Thyroid gland (tissue), 4 donors: ENCODE measurements at regions not wholly inside any gene's neighbourhood (a gene's known extent, or its start where the extent isn't known, plus 50 kb on each side); places are given as distances from the start of the nearest gene placed in this dataset.

ENCODE experiments used
- CTCF ChIP-seq, 6 experiments: fragments of 200-600 bp in 3 of 6; fragments of 450-650 bp in 3 of 6; sonication (generic) in 3 of 6; IDR thresholded peaks; one replicate each; pipeline ENCODE4 v1.5.1; 2016 to 2019; ENCODE audit warnings: antibody characterized with exemption in 6 of 6, mild to moderate bottlenecking in 2 of 6, inconsistent platforms in 1 of 6, moderate library complexity in 1 of 6
- POLR2A ChIP-seq, 2 donors: fragments of 450-650 bp; IDR thresholded peaks; one replicate each; pipeline ENCODE4 v1.6.1; 2017; ENCODE audit warnings: antibody characterized with exemption in 2 of 2, mild to moderate bottlenecking in 2 of 2, moderate library complexity in 1 of 2

DNA sequence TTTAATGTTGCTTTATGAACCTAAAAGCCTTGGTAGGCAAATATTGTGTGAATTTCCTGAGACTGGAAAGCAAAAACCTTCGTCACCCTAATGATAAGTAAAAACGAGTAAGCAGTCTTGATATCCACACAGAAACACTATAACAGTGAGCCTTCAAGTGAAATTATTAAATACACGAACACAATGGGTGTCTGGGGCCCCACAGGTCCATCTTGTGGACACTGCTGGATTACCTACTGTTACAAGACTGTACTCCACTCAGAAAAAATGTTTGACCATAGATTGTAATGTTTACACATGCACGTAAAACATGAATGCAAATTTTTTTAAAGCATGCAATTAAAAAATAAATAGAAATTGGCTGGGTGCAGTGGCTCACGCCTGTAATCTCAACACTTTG lies 466.9 kb downstream of the CD83 start:
- TF ChIP-seq CTCF (IDR thresholded peaks at IDR 0.05) = no peak
- TF ChIP-seq POLR2A (IDR thresholded peaks at IDR 0.05) = no peak
